LNCaP clone FGC (cell line): ENCODE measurements at regions not wholly inside any gene's neighbourhood (a gene's known extent, or its start where the extent isn't known, plus 50 kb on each side); places are given as distances from the start of the nearest gene placed in this dataset.

Source experiments
- DNase-seq: peaks from one replicate; pipeline ENCODE4 v3.0.0-alpha.2; 2011; ENCODE audit warnings: low read depth
- H3K4me3 ChIP-seq: 2 replicates; pipeline ENCODE4 v1.5.1; 2011; ENCODE audit warnings: mild to moderate bottlenecking, low read depth, low read length, control low read depth
- CTCF ChIP-seq: IDR thresholded peaks from 2 replicates; pipeline ENCODE4 v1.5.1; 2012; ENCODE audit warnings: mild to moderate bottlenecking; ENCODE audit not compliant: control insufficient read depth, insufficient read depth; ENCODE audit errors: extremely low read depth

- H3K4me3 ChIP-seq: no peak overlapping the region
- DNase-seq: no peak
- TF ChIP-seq CTCF: no peak
Observed at GRCh38 chr4:37503261-37503660, 182.9 kb downstream of the RELL1 start.

- TF ChIP-seq CTCF: no peak
- no peak for DNase-seq
- no peak overlapping the region for H3K4me3 ChIP-seq
Observed at GRCh38 chr4:37502070-37502469, 184.1 kb downstream of the RELL1 start.
